AG04450 (cell line): ENCODE measurements at regions not wholly inside any gene's neighbourhood (a gene's known extent, or its start where the extent isn't known, plus 50 kb on each side); places are given as distances from the start of the nearest gene placed in this dataset.

ENCODE experiments used
- CTCF ChIA-PET: fragments of 300-600, 350-600 bp; formaldehyde crosslinking; extraction: SDS; loops from one replicate; lab custom pipeline; 2022; ENCODE audit warnings: antibody characterized with exemption, inconsistent platforms; lab: Charles Lee
- POLR2A ChIA-PET: fragments of 350-600 bp; formaldehyde crosslinking; extraction: SDS; loops from one replicate; lab custom pipeline; 2021; ENCODE audit warnings: antibody characterized with exemption, inconsistent platforms; lab: Yijun Ruan, JAX
- DNase-seq: peaks from one replicate; pipeline ENCODE4 v3.0.0-alpha.2; 2011; ENCODE audit warnings: low read depth, low spot score
- H3K27ac ChIP-seq: one replicate; pipeline ENCODE4 v1.5.1; 2012; ENCODE audit warnings: low read depth, low read length, control low read depth
- H3K27me3 ChIP-seq: one replicate; pipeline ENCODE4 v1.6.0; 2012; ENCODE audit warnings: low read length; ENCODE audit not compliant: control insufficient read depth, insufficient read depth
- H3K4me3 ChIP-seq: 2 replicates; pipeline ENCODE4 v1.5.1; 2011; ENCODE audit warnings: mild to moderate bottlenecking, low read depth, low read length, control low read depth
- H3K9me3 ChIP-seq: 2 replicates; pipeline ENCODE4 v1.5.1; 2012; ENCODE audit warnings: low read length; ENCODE audit not compliant: control insufficient read depth, insufficient read depth
- TF ChIP-seq, protein P1 (sequence below): IDR thresholded peaks from 2 replicates; pipeline ENCODE4 v1.5.1; 2011; ENCODE audit warnings: low read depth, low read length, control low read depth, inconsistent platforms

DNA sequence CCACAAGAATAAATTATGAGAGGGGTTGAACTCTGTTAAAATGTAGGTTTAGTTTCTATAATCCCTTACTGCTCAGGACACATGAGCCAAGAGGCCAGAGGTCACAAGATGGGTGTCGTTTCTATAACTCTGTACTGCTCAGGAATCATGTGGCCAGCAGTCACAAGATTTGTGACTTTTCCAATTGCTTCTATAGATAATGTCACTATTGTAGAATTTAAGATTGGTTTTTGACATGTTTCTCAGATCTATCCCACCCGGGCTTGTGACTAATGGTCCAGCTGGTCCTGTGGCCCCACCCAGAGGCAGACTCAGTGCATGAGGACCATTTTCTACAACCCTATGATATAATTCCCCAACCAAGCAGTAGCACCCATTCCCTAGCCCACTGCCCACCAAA is 662.0 kb upstream of the KLF12 start:
- H3K4me3 ChIP-seq, result no peak overlapping the region
- DNase-seq, result no peak
- ChIA-PET POLR2A (no interaction called here), CTCF (no interaction called here)
- no peaks in the 10 kb centered on the region for H3K27me3 ChIP-seq
- TF ChIP-seq, protein P1, sequence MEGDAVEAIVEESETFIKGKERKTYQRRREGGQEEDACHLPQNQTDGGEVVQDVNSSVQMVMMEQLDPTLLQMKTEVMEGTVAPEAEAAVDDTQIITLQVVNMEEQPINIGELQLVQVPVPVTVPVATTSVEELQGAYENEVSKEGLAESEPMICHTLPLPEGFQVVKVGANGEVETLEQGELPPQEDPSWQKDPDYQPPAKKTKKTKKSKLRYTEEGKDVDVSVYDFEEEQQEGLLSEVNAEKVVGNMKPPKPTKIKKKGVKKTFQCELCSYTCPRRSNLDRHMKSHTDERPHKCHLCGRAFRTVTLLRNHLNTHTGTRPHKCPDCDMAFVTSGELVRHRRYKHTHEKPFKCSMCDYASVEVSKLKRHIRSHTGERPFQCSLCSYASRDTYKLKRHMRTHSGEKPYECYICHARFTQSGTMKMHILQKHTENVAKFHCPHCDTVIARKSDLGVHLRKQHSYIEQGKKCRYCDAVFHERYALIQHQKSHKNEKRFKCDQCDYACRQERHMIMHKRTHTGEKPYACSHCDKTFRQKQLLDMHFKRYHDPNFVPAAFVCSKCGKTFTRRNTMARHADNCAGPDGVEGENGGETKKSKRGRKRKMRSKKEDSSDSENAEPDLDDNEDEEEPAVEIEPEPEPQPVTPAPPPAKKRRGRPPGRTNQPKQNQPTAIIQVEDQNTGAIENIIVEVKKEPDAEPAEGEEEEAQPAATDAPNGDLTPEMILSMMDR, result no peak
- H3K27ac ChIP-seq, result no peak overlapping the region
- no peaks in the 10 kb centered on the region for H3K9me3 ChIP-seq

DNA sequence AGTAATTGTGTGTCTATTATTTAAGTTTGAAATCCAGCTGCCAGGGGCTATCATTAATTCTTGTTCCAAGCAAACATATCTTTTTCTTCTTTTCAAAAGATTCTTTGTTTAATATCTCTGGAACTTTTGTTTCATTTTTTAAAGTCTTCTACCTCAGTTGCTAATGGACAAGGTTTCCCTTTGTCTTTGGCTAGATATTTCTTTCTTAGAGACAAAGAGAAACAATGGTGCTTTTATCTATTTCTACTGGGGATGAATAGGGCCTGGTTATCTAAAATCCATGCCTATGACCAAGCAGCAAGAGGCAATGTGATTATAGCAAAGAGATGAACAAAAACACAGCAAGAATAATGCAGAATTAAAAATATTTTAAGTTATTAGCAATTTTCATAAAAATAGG is 661.3 kb upstream of the KLF12 start:
- CTCF ChIA-PET, result no interaction called here
- no peak for DNase-seq

DNA sequence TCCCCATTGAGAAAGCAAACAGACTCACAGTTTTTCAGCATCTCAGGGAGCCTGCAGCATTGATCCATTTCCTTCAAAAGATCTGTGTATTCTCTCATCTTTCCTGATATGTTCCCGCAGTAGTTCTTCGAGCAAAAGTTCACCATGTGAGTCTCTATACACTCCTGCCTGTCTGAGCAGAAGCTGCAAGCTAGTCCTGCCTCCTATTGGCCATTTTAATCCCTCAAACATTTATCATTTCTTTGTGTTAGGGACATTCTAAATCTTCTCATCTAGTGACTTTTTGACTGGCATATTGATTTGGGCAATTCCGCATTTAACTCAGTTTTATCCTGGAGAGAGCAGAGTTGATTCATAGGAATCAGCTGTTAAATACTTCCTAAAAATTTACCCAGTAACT is 660.4 kb upstream of the KLF12 start:
- Histone ChIP-seq H3K27ac (no peak overlapping the region), H3K4me3 (no peak overlapping the region), H3K9me3 (no peaks in the 10 kb centered on the region), H3K27me3 (no peaks in the 10 kb centered on the region)
- CTCF ChIA-PET, result no interaction called here
- TF ChIP-seq, protein P1, result peak; percentile 24
- no peak for DNase-seq
- POLR2A ChIA-PET, result no interaction called here

More for the DNA sequence above, 661.3 kb upstream of the KLF12 start:
- POLR2A ChIA-PET, result no interaction called here
- H3K4me3 ChIP-seq, result no peak overlapping the region
- no peaks in the 10 kb centered on the region for H3K27me3 ChIP-seq
- no peaks in the 10 kb centered on the region for H3K9me3 ChIP-seq
- TF ChIP-seq, protein P1, result no peak
- H3K27ac ChIP-seq, result no peak overlapping the region

DNA sequence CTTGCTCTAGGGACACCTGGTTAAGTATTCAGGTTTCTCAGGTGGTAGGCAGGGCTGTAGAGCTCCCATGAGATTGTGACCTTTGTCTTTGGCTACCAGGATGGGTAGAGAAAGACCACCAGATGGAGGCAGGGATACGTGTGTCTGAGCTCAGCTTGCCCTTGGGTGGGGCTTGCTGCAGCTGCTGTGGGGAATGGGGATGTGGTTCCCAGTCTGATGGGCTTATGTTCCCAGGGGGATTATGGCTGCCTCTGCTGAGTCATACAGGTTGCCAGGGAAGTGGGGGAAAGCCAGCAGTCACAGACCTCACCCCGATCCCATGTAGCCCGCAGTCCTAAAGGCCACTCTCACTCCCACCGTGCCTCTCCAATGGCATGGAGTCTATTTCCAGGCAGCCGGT is 659.9 kb upstream of the KLF12 start:
- CTCF ChIA-PET, result no interaction called here

DNA sequence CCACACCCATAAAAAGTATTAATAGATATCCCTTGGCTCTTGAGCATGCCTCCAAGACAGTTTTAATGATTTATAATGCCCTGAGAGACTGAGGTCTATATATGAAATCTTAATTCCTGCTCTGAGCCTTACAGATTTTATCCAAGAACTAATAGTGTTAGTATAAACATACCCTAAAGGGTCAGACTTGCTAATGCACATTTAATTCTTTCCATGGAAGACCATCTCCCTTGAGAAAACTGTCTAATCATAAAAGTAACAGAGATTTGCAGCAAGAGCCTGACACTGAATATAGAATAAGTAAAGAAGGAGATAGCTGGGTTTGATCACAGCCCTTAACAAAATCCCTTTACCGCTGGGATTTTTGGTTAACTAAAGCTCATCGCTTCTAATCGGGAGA is 650.8 kb upstream of the KLF12 start:
- ChIA-PET POLR2A (no interaction called here), CTCF (no interaction called here)
- H3K27ac ChIP-seq, result no peak overlapping the region
- TF ChIP-seq, protein P1, result no peak
- no peaks in the 10 kb centered on the region for H3K27me3 ChIP-seq
- H3K4me3 ChIP-seq, result no peak overlapping the region
- no peak for DNase-seq
- H3K9me3 ChIP-seq, result no peaks in the 10 kb centered on the region

More for the DNA sequence above, 659.9 kb upstream of the KLF12 start:
- no peak overlapping the region for H3K4me3 ChIP-seq
- no peak overlapping the region for H3K27ac ChIP-seq
- POLR2A ChIA-PET, result no interaction called here
- TF ChIP-seq, protein P1, result no peak
- no peak for DNase-seq
- H3K27me3 ChIP-seq, result no peaks in the 10 kb centered on the region
- no peaks in the 10 kb centered on the region for H3K9me3 ChIP-seq
